ENCODE measurements at regions not wholly inside any gene's neighbourhood (a gene's known extent, or its start where the extent isn't known, plus 50 kb on each side); places are given as distances from the start of the nearest gene placed in this dataset.

DNA sequence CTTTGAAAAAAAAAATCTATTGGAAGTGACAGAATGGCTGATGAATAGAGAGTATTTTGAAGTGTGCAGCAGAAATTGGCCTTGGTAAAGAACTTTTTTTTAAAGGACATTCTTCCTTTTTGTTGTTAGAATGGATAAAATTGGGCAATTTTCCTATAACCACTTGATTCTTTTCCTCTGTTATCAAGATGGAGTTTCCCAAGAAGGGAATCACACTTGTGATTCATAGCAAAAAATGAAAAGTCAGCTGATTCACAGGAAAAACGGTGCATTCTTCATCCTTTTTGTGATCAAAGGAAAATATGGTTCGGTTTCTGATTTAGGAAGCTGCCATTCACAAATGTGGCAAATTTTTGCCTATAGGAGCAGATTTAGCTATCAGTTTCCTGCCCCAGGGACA, 486.8 kb downstream of the GBE1 start:
- DNase-seq (ENCODE audit: low read depth) = no peak
- peaks cover 28% of the 10 kb centered on the region for H3K4me1 ChIP-seq (ENCODE audit: control insufficient read depth, insufficient read depth, low read length)
- no peaks in the 10 kb centered on the region for H3K9me3 ChIP-seq (ENCODE audit: control insufficient read depth, low read length)
- H3K4me3 ChIP-seq (ENCODE audit: low read length) = no peak overlapping the region
- H3K27me3 ChIP-seq (replicated peaks; ENCODE audit: control insufficient read depth, insufficient read depth, low read length) = no peaks in the 10 kb centered on the region
- H3K9ac ChIP-seq (ENCODE audit: low read length) = no peak overlapping the region
- no peaks in the 10 kb centered on the region for H3K36me3 ChIP-seq (ENCODE audit: control insufficient read depth, insufficient read depth, low read length, severe bottlenecking)

DNA sequence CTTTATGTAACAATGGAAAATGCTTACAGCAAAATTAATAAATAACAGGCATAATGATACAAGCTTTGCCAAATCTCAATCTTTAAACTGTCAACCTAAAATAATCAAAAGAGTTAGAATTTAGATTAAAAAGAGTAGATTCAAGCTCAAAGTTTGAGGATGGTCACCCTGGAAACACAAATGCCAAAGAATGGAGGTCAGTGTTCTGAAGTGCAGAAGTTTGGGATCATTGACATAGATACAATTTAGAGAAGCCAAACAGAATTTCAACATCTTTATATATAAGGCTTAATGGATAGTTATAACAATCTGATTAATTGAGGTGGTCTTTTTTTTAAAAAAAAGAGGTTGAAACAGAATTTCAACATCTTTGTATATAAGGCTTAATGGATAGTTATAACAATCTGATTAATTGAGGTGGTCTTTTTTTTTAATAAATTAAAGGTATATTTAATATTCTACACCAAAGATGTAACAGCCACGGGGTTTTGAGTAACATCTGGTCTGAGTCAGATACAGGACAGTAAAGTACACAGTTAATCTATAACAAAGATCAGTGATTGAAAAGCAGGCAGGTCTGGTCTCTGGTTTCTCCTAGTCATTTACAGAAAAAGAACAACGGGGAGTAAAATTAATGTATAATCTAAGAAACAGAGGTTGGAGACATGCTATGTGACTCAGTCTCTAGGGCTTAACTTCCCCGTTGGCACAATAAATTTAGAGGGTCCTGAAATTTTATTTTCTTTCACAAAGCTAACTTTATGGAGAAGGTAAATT, 490.7 kb downstream of the GBE1 start:
- Histone ChIP-seq H3K4me3 (ENCODE audit: low read length) (no peak overlapping the region), H3K9me3 (ENCODE audit: control insufficient read depth, low read length) (no peaks in the 10 kb centered on the region), H3K4me1 (ENCODE audit: control insufficient read depth, insufficient read depth, low read length) (peaks cover 4% of the 10 kb centered on the region), H3K36me3 (ENCODE audit: control insufficient read depth, insufficient read depth, low read length, severe bottlenecking) (no peaks in the 10 kb centered on the region), H3K9ac (ENCODE audit: low read length) (no peak overlapping the region), H3K27me3 (replicated peaks; ENCODE audit: control insufficient read depth, insufficient read depth, low read length) (no peaks in the 10 kb centered on the region)
- no peak for DNase-seq (ENCODE audit: low read depth)

DNA sequence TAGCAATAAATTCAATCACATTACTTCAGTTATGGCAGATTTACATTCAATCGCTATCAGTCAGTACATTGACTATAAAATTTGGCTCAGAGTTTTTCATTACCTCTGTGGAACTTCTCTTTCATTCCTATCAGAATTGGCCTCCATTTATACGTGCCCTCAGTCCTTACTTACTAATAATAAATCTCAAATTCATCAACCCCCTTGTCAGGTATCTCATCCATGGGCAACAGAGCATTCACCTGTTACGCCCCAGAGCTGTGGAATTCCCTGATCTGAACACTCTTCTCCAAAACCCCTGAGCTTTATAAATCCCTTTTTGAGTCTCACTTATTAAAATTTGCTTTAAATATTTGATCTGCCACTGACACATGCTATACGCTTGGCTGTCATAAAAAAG, 492.9 kb downstream of the GBE1 start:
- Histone ChIP-seq H3K4me1 (ENCODE audit: control insufficient read depth, insufficient read depth, low read length) (no peaks in the 10 kb centered on the region), H3K27me3 (replicated peaks; ENCODE audit: control insufficient read depth, insufficient read depth, low read length) (no peaks in the 10 kb centered on the region), H3K36me3 (ENCODE audit: control insufficient read depth, insufficient read depth, low read length, severe bottlenecking) (no peaks in the 10 kb centered on the region), H3K9ac (ENCODE audit: low read length) (no peak overlapping the region), H3K9me3 (ENCODE audit: control insufficient read depth, low read length) (no peaks in the 10 kb centered on the region), H3K4me3 (ENCODE audit: low read length) (no peak overlapping the region)
- DNase-seq (ENCODE audit: low read depth) = no peak

DNA sequence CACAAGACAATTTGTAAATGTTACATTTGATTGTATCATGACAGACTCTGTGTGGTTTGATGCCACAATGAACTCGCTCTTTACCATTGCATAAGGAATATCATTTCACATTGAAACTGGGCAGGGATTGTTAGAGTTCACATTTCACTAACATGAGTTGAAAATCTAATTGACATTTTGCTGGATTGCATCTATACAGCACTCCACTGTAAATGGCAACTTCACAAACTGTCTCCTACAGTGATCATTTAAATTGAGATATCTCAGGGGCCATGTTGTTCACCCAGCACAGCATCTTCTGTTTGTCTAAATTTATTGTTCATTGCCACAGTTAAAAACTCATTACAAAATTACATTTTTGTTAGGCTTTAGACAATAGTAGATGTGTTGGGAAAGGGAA, 499.4 kb downstream of the GBE1 start:
- Histone ChIP-seq H3K27me3 (replicated peaks; ENCODE audit: control insufficient read depth, insufficient read depth, low read length) (no peaks in the 10 kb centered on the region), H3K36me3 (ENCODE audit: control insufficient read depth, insufficient read depth, low read length, severe bottlenecking) (no peaks in the 10 kb centered on the region), H3K9ac (ENCODE audit: low read length) (no peak overlapping the region), H3K4me3 (ENCODE audit: low read length) (no peak overlapping the region), H3K9me3 (ENCODE audit: control insufficient read depth, low read length) (no peaks in the 10 kb centered on the region), H3K4me1 (ENCODE audit: control insufficient read depth, insufficient read depth, low read length) (no peaks in the 10 kb centered on the region)
- DNase-seq (ENCODE audit: low read depth) = no peak

DNA sequence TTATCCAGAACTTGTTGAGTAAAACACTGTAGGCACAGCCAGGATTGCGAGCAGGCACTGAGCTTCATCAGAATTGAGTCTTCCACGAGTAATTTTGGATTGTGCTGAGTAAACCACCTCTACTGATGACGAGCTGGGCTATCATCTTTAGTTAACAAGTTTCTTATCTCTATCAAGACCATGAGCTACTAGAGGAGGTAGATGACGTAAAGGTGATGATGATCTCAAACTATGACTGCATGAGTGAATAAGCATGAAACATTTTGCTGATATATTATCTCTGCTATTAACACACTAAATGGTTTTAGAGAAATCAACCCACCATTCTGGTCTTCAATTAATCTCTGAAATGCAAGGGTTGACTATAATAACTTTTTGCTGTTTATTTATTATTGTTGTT, 506.0 kb downstream of the GBE1 start:
- no peak for DNase-seq (ENCODE audit: low read depth)
- Histone ChIP-seq H3K4me3 (ENCODE audit: low read length) (no peak overlapping the region), H3K9ac (ENCODE audit: low read length) (no peak overlapping the region), H3K27me3 (replicated peaks; ENCODE audit: control insufficient read depth, insufficient read depth, low read length) (no peaks in the 10 kb centered on the region), H3K9me3 (ENCODE audit: control insufficient read depth, low read length) (no peaks in the 10 kb centered on the region), H3K4me1 (ENCODE audit: control insufficient read depth, insufficient read depth, low read length) (no peaks in the 10 kb centered on the region), H3K36me3 (ENCODE audit: control insufficient read depth, insufficient read depth, low read length, severe bottlenecking) (no peaks in the 10 kb centered on the region)

DNA sequence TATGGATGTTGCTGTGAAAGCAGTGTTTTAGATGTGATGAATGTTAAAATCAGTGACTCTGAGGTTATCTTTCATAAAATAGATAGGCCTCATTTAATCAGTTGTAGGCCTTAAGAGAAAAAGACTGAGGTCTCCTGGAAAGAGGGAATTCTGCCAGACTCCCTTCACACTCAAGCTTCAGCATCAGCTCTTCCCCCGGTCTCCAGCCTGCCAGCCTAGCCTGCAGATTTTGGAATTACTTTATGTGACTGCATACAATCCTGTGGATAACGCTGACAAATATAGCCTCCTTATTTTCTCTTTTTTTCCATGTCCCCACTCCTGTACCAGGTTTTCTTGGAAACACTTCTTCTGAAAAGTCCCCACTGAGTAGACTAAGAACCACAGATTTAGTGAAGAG, 510.3 kb downstream of the GBE1 start:
- H3K36me3 ChIP-seq (ENCODE audit: control insufficient read depth, insufficient read depth, low read length, severe bottlenecking) = no peaks in the 10 kb centered on the region
- H3K27me3 ChIP-seq (replicated peaks; ENCODE audit: control insufficient read depth, insufficient read depth, low read length) = no peaks in the 10 kb centered on the region
- DNase-seq (ENCODE audit: low read depth) = no peak
- no peaks in the 10 kb centered on the region for H3K9me3 ChIP-seq (ENCODE audit: control insufficient read depth, low read length)
- no peak overlapping the region for H3K4me3 ChIP-seq (ENCODE audit: low read length)
- H3K9ac ChIP-seq (ENCODE audit: low read length) = no peak overlapping the region
- peaks cover 8% of the 10 kb centered on the region for H3K4me1 ChIP-seq (ENCODE audit: control insufficient read depth, insufficient read depth, low read length)

DNA sequence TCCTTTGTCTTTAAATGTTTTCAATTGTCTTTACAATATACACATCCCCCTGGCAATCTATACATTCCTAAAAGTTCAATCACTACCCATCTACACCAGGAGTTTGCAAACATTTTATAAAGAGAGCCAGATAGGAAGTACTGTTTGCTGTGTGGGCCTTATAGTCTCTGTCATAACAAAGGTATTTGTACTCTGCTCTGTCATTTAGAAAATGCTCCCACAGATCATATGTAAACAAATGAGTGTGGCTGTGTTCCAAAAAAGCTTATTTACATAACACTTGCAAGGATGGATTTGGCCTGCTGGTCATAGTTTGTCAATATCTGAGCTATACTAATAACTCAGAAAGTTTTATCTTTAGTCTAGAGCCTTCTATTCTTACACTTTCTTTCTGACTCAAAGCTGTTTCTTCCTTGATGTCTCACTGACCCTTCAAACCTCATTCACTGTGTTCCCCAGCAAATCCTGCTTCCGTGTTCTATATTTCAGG, 511.9 kb downstream of the GBE1 start:
- Histone ChIP-seq H3K9ac (ENCODE audit: low read length) (no peak overlapping the region), H3K9me3 (ENCODE audit: control insufficient read depth, low read length) (no peaks in the 10 kb centered on the region), H3K27me3 (replicated peaks; ENCODE audit: control insufficient read depth, insufficient read depth, low read length) (no peaks in the 10 kb centered on the region), H3K4me1 (ENCODE audit: control insufficient read depth, insufficient read depth, low read length) (peaks cover 22% of the 10 kb centered on the region), H3K36me3 (ENCODE audit: control insufficient read depth, insufficient read depth, low read length, severe bottlenecking) (no peaks in the 10 kb centered on the region), H3K4me3 (ENCODE audit: low read length) (no peak overlapping the region)
- DNase-seq (ENCODE audit: low read depth) = peak; percentile 66

DNA sequence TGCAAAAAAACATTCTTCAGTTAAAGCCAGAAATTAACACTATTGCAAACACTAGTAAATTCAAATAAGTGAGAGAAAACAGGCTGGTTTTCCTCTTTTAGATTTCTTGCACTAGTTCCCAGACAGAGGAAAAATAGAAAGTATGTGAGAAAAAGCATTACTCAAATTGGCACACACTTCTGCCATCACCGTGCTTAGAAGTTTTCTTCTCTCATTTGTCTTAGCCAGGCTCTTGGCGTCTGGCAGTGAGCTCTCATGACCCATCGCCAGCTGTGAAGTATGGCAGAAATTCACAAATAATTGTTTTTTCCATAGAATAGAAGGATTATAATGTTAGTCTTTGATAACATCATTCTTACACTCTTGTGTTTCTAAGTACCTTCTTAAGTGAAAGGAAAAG, 515.9 kb downstream of the GBE1 start:
- Histone ChIP-seq H3K4me1 (ENCODE audit: control insufficient read depth, insufficient read depth, low read length) (peaks cover 28% of the 10 kb centered on the region), H3K4me3 (ENCODE audit: low read length) (peak overlapping the region; percentile 75), H3K27me3 (replicated peaks; ENCODE audit: control insufficient read depth, insufficient read depth, low read length) (no peaks in the 10 kb centered on the region), H3K9me3 (ENCODE audit: control insufficient read depth, low read length) (no peaks in the 10 kb centered on the region), H3K9ac (ENCODE audit: low read length) (peak overlapping the region; percentile 36), H3K36me3 (ENCODE audit: control insufficient read depth, insufficient read depth, low read length, severe bottlenecking) (no peaks in the 10 kb centered on the region)
- DNase-seq (ENCODE audit: low read depth) = no peak

DNA sequence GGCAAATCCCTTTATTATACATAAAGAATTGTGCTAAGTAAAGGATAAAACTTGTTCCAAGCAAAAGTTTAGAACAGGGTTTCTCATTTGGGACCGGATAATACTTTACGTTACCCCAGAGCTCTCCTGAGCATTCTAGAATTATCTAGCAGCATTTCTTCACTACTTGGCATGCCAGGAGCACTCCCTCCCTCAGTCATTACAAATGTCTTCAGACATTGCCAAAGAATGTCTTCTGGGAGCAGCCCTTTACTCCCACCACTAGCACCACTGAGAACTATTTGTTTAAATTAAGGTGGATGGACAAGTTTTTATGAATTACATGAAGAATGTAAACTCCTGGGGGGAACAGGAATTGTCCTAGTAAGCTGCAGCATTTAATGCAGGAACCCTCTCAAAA, 516.4 kb downstream of the GBE1 start:
- H3K36me3 ChIP-seq (ENCODE audit: control insufficient read depth, insufficient read depth, low read length, severe bottlenecking) = no peaks in the 10 kb centered on the region
- H3K9me3 ChIP-seq (ENCODE audit: control insufficient read depth, low read length) = no peaks in the 10 kb centered on the region
- H3K4me1 ChIP-seq (ENCODE audit: control insufficient read depth, insufficient read depth, low read length) = peaks cover 26% of the 10 kb centered on the region
- peak; percentile 7 for DNase-seq (ENCODE audit: low read depth)
- peak overlapping the region; percentile 36 for H3K9ac ChIP-seq (ENCODE audit: low read length)
- peak overlapping the region; percentile 75 for H3K4me3 ChIP-seq (ENCODE audit: low read length)
- H3K27me3 ChIP-seq (replicated peaks; ENCODE audit: control insufficient read depth, insufficient read depth, low read length) = no peaks in the 10 kb centered on the region

DNA sequence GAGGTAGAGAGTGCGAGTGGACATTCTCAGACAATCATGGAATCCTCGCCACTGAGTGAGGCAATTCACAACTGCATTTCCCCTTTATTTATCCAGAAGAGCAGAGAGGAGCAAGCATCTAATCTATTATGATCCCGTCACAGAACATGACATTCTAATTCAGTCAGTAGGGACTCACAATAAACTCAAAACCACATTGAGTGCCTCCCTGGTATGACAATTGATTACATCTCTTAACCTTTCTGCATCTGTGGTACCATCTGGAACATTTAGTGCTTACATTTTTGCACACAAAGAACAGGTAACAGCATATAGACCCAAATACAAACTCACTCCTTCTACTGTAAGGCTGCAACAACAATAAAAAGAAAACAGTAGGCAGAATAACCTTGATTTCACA, 517.2 kb downstream of the GBE1 start:
- H3K27me3 ChIP-seq (replicated peaks; ENCODE audit: control insufficient read depth, insufficient read depth, low read length) = no peaks in the 10 kb centered on the region
- peaks cover 20% of the 10 kb centered on the region for H3K4me1 ChIP-seq (ENCODE audit: control insufficient read depth, insufficient read depth, low read length)
- H3K9ac ChIP-seq (ENCODE audit: low read length) = no peak overlapping the region
- H3K36me3 ChIP-seq (ENCODE audit: control insufficient read depth, insufficient read depth, low read length, severe bottlenecking) = no peaks in the 10 kb centered on the region
- no peaks in the 10 kb centered on the region for H3K9me3 ChIP-seq (ENCODE audit: control insufficient read depth, low read length)
- no peak for DNase-seq (ENCODE audit: low read depth)
- H3K4me3 ChIP-seq (ENCODE audit: low read length) = no peak overlapping the region

DNA sequence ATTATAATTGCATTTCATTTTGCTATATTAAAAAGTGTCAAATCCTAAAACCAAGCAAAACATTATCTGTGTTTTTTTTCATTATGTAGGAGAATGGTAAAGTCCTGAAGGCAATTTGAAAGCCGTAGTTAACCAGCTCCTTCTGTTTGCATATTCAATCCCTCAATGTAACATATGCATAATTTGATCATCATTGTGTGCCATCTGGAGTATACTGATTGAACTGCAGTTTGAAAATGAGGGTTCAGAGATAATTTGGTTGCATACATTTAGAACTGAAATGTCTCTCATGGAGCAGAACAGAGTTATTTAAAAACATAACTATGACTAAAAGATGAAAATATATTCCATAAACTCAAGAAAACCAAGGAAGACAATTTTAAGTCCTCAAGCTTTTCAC, 518.6 kb downstream of the GBE1 start:
- peak; percentile 55 for DNase-seq (ENCODE audit: low read depth)
- Histone ChIP-seq H3K9me3 (ENCODE audit: control insufficient read depth, low read length) (no peaks in the 10 kb centered on the region), H3K36me3 (ENCODE audit: control insufficient read depth, insufficient read depth, low read length, severe bottlenecking) (no peaks in the 10 kb centered on the region), H3K4me1 (ENCODE audit: control insufficient read depth, insufficient read depth, low read length) (peaks cover 20% of the 10 kb centered on the region), H3K4me3 (ENCODE audit: low read length) (no peak overlapping the region), H3K27me3 (replicated peaks; ENCODE audit: control insufficient read depth, insufficient read depth, low read length) (no peaks in the 10 kb centered on the region), H3K9ac (ENCODE audit: low read length) (no peak overlapping the region)

DNA sequence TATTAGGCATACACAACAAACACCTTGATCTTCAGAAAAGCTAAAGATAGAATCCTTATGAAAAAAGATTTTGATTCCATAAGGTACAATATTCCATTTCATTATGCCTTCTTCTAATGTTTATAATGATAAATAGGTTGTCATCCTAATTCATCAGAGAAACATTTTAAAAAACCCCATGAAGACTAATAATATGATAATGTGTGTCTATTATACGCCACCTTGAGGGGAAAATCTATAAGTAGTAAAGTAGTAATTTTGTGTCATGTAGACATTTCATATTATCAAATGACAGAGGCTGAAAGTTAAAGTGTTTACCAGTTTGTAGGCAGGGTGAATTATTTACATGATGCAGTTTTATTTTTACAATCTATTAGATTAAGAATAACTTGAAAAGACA, 524.3 kb downstream of the GBE1 start:
- no peak for DNase-seq (ENCODE audit: low read depth)
- H3K27me3 ChIP-seq (replicated peaks; ENCODE audit: control insufficient read depth, insufficient read depth, low read length) = no peaks in the 10 kb centered on the region
- no peaks in the 10 kb centered on the region for H3K4me1 ChIP-seq (ENCODE audit: control insufficient read depth, insufficient read depth, low read length)
- no peaks in the 10 kb centered on the region for H3K36me3 ChIP-seq (ENCODE audit: control insufficient read depth, insufficient read depth, low read length, severe bottlenecking)
- H3K9ac ChIP-seq (ENCODE audit: low read length) = no peak overlapping the region
- no peaks in the 10 kb centered on the region for H3K9me3 ChIP-seq (ENCODE audit: control insufficient read depth, low read length)
- H3K4me3 ChIP-seq (ENCODE audit: low read length) = no peak overlapping the region

Data from adipocyte (in vitro differentiated cells).